ENCODE measurements at regions not wholly inside any gene's neighbourhood (a gene's known extent, or its start where the extent isn't known, plus 50 kb on each side); places are given as distances from the start of the nearest gene placed in this dataset.
"Not testable (repeated sequence)": the region's sequence is repeated elsewhere in the genome, so short reads cannot be mapped to it uniquely, and the experiment has no call there.

- DNase-seq (ENCODE audit: extremely low read depth, low read depth) = no peak
Observed at GRCh38 chr7:69272101-69272500, 326.2 kb upstream of the AUTS2 start.

- DNase-seq (ENCODE audit: extremely low read depth, low read depth) = no peak
Observed at GRCh38 chr7:69276011-69276729, 322.1 kb upstream of the AUTS2 start.

GRCh38 chr7:69277366-69277765 is 320.9 kb upstream of the AUTS2 start:
- DNase-seq (ENCODE audit: extremely low read depth, low read depth) = no peak

- no peak for DNase-seq (ENCODE audit: extremely low read depth, low read depth)
Observed at GRCh38 chr7:69282946-69283345, 315.3 kb upstream of the AUTS2 start.

GRCh38 chr7:69283421-69283820 is 314.9 kb upstream of the AUTS2 start:
- DNase-seq (ENCODE audit: extremely low read depth, low read depth) = no peak

- DNase-seq (ENCODE audit: extremely low read depth, low read depth) = no peak
Observed at GRCh38 chr7:69285854-69286253, 312.4 kb upstream of the AUTS2 start.

- no peak for DNase-seq (ENCODE audit: extremely low read depth, low read depth)
Observed at GRCh38 chr7:69295977-69296376, 302.3 kb upstream of the AUTS2 start.

- no peak for DNase-seq (ENCODE audit: extremely low read depth, low read depth)
Observed at GRCh38 chr7:69301253-69301652, 297.0 kb upstream of the AUTS2 start.

- DNase-seq (ENCODE audit: extremely low read depth, low read depth) = peak; percentile 7
Observed at GRCh38 chr7:69309601-69310000, 288.7 kb upstream of the AUTS2 start.

- no peak for DNase-seq (ENCODE audit: extremely low read depth, low read depth)
Observed at GRCh38 chr7:69311489-69311888, 286.8 kb upstream of the AUTS2 start.

- not testable (repeated sequence) for DNase-seq (ENCODE audit: extremely low read depth, low read depth)
Observed at GRCh38 chr7:69313852-69314251, 284.4 kb upstream of the AUTS2 start.

GRCh38 chr7:69318794-69319193 is 279.5 kb upstream of the AUTS2 start:
- DNase-seq (ENCODE audit: extremely low read depth, low read depth) = no peak

- no peak for DNase-seq (ENCODE audit: extremely low read depth, low read depth)
Observed at GRCh38 chr7:69328516-69328915, 269.8 kb upstream of the AUTS2 start.

- DNase-seq (ENCODE audit: extremely low read depth, low read depth) = no peak
Observed at GRCh38 chr7:69334701-69335100, 263.6 kb upstream of the AUTS2 start.

GRCh38 chr7:69335331-69335730 is 262.9 kb upstream of the AUTS2 start:
- no peak for DNase-seq (ENCODE audit: extremely low read depth, low read depth)

- DNase-seq (ENCODE audit: extremely low read depth, low read depth) = no peak
Observed at GRCh38 chr7:69336976-69337375, 261.3 kb upstream of the AUTS2 start.

- no peak for DNase-seq (ENCODE audit: extremely low read depth, low read depth)
Observed at GRCh38 chr7:69338144-69338543, 260.1 kb upstream of the AUTS2 start.

- DNase-seq (ENCODE audit: extremely low read depth, low read depth) = no peak
Observed at GRCh38 chr7:69341288-69341687, 257.0 kb upstream of the AUTS2 start.

- no peak for DNase-seq (ENCODE audit: extremely low read depth, low read depth)
Observed at GRCh38 chr7:69342154-69342884, 256.0 kb upstream of the AUTS2 start.

- no peak for DNase-seq (ENCODE audit: extremely low read depth, low read depth)
Observed at GRCh38 chr7:69349291-69349690, 249.0 kb upstream of the AUTS2 start.

GRCh38 chr7:69358163-69358821 is 240.0 kb upstream of the AUTS2 start:
- DNase-seq (ENCODE audit: extremely low read depth, low read depth) = no peak

Data from NCI-H460 (cell line).